GM21619 (cell line): ENCODE measurements at regions not wholly inside any gene's neighbourhood (a gene's known extent, or its start where the extent isn't known, plus 50 kb on each side); places are given as distances from the start of the nearest gene placed in this dataset.
"Not testable (repeated sequence)": the region's sequence is repeated elsewhere in the genome, so short reads cannot be mapped to it uniquely, and the experiment has no call there.

Experiments
- ATAC-seq: cut with Tn5 transposase; IDR thresholded peaks from one replicate; pipeline ENCODE4 v1.9.1; 2021; ENCODE audit not compliant: unreplicated experiment

DNA sequence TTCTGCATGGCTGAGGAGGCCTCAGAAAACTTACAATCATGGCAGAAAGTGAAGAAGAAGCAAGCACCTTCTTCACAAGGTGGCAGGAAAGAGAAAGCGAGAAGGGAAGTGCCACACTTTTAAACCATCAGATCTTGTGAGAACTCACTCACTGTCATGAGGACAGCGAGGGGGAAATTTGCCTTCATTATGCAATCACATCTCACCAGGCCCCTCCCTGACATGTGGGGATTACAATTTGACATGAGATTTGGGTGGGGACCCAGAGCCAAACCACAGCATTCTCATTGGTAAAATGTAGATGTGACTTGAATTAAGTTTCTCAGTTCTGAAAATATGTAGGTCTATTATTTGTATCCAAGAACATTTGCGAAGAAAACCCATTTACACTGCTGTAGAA, 854.8 kb downstream of the EPHA4 start:
- no peak for ATAC-seq

DNA sequence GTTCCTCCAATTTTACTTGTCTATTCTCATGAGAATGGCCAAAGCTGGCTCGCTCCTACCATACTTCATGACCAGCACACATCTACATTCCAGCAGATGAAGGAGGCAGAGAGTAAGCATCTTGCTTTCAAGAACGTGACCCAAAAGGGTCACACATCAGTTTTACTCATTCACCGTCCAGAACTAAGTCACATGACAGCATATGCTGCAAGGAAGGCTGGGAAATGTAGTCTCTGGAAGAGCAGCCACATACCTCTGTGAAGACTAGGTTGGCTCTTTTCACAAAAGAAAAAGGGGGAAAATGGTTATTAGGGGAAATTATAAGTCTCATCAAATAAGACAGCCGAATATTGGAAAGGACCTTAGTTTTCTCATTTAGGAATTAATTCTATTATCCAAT, 835.3 kb downstream of the EPHA4 start:
- no peak for ATAC-seq

DNA sequence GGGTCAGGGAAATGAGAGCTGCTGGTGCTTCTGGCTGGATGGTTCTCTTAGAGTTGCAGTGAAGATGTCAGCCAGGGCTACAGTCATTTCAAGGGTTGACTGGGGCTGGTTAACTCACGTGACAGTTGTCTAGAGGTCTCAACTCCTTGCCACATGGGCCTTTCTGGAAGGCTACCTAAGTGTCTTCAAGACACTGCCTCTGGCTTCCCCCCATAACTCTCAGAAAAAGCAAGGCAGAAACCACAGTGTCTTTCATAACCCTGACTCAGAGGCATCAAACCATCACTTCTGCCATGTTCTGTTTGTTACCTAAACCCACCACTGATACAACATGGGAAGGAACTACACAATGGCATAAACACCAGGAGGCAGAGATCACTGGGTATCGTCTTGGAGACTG, 828.9 kb downstream of the EPHA4 start:
- no peak for ATAC-seq

DNA sequence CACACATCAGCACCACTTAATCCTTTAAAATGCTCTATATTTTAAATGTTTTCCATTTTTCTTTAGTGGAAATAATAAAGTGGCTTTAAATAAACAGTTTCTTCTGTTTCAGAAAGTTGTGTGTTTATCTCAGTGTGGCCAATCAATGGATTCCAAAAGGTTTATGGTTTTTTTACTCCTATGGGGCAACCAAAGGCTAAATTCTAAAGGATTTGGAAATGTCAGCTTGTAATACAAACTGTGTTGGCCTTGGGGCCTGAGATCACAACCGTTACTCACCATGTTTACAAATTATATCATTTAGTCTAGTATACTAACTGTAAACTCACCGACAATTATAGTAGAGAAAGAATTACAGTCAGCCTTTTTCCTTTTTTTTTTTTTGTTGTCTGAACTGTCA, 827.2 kb downstream of the EPHA4 start:
- ATAC-seq, result no peak

DNA sequence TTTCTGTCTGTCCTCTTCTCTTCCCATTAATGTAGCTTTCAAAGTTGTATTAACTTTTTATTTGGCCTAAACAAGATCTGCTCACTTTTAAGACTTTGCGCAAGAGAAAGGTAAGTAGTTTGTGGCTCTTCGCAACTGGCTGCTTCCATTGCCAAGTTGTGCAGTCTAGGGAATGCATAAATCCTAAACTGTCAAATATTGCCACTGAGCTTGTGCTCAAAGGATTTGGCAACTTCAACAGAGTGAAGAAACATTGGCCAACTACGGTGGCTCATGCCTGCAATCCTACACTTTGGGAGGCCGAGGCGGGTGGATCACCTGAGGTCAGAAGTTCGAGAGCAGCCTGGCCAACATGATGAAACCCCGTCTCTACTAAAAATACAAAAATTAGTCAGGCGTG, 826.4 kb downstream of the EPHA4 start:
- no peak for ATAC-seq

DNA sequence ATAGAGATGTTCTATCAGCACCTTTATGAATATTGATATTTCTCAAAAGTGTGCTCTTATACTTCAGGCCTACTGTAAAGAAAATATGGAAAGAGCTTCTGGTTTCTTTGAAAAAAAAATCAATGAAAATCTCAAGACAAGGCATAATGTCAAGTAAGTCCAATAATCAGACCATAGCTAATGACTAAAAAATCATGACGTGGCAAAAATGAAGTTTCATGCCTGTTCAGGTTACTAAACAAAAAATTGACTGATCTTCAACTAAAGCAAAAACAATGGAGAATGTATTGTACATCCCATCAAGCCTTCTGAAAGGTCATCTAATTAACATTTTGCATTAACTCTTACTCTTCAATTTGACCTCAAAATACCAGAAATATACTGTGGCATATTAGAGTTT, 824.4 kb downstream of the EPHA4 start:
- ATAC-seq, result no peak

DNA sequence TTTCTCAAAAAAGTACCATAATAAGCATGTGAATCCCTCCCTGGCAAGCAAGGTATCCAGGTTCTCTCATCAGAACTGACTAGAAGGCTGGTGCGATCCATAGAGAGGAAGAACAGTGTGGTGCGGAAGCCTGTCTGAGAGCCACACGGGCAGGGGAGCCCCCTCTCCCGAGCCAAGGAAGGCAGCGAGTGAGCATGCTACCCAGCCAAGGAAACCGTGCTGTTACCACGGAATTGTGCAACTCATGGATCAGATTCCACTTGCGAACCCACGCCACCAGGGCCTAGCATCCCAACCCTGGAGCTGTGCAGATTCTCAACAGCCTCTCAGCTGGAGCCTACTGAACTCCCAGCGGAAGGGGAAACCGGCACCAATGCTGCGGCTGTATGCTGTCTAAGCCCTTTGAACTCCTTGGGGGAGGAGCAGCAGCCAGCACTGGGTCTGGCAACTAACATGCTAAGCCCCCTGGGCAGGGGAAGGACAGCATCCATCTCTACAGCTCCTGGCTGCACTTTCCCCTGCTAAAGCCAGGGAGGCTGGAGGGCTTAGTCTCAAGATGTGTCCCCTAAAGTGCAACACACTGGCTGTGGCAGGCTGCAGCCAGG, 823.1 kb downstream of the EPHA4 start:
- ATAC-seq, result no peak

DNA sequence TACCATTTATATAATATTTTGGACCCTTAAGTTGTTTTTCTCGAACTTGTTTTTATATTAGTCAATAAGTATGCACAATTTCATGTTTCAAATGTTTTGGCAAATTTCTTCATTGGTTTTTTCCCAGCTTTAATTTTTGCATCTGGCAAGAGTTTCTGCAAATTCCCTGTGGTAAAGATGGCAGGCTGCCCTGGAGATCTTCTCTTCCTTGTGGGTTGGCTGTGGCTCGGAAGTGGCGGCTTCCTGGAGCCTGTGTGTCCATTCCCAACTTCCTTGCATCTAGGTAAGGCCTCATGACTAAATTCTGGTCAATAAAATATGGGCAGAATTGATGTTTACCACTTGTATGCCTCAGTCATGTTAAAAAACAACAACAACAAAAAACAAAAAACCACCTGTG, 818.6 kb downstream of the EPHA4 start:
- no peak for ATAC-seq

DNA sequence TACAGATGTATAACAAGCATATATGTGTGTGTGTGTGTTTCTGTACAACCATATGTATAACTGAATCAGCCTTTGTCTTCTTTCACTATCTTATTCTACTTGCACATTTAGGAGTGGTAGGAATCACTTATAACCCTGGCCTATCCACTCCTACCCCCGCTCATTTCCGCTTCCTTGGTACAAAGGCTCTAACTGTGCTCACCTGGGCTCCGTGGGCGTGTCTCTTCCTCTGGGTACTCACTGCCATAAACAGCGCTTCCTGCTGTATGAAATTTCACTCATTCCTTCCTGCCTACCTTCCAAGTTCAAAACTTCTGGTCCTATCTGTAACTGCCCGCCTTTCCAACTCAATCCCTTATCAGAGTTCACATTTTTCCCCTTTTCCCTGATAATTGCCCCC, 815.5 kb downstream of the EPHA4 start:
- no peak for ATAC-seq

DNA sequence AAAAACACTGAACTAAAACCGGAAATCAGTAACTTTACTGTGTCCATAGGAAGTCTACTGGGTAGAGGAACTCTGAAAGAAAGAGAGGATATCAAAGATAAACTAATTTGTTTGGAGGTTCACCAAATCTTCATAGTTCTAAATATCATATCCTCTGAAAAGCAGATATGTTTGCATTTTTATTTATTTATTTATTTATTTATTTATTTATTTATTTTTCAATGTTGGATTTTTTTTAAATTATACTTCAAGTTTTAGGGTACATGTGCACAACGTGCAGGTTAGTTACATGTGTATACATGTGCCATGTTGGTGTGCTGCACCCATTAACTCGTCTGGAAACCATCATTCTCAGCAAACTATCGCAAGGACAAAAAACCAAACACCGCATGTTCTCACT, 813.7 kb downstream of the EPHA4 start:
- ATAC-seq, result not testable (repeated sequence)

DNA sequence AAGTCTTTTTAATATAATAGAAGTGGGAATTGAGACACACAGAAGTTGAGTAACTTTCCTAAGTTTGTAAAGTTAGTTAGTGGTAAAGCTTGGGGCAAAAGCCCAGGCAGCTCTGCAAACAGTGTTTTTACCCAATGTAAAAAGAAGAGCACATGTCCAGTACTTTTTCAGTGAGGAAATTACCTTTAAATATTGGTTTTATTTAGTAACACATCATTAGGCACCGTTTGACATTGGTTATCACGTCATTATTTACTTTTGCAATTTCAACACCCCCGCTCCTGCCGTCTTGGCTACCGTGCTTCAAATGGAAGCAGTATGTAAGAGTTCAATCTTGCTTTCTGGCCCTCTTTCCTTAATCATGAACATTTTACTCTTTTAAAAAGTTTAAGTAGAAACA, 807.9 kb downstream of the EPHA4 start:
- no peak for ATAC-seq

DNA sequence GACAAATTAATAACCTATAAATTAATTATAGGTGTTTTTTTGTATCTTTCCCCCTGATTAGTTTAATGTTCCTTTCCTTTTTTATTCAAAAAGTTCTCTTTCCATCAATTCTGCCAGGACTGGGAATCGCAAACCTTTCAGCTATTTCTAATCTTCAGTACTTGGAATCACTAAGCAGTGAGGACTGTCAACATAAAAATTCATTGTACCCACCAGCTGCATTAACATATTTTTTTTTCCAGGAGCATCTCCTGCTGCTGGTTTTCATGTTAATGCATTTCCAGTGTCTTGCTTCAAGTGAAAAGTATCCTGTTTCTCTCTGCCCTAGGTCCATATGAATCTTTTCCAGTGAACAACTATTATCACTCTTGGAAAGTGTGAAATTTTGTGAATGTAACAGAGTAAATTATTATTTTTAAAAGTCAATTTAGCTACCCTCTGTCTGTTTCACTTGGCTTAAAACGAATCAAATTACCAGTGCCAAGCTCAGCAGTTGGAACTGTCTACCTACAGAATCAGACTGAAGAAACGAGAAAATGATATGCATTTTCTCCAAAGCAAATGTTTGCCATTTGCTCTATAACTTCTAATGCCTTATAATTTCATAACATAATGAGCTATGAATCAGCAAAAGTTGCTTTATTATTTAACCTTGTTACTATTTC, 804.4 kb downstream of the EPHA4 start:
- no peak for ATAC-seq

DNA sequence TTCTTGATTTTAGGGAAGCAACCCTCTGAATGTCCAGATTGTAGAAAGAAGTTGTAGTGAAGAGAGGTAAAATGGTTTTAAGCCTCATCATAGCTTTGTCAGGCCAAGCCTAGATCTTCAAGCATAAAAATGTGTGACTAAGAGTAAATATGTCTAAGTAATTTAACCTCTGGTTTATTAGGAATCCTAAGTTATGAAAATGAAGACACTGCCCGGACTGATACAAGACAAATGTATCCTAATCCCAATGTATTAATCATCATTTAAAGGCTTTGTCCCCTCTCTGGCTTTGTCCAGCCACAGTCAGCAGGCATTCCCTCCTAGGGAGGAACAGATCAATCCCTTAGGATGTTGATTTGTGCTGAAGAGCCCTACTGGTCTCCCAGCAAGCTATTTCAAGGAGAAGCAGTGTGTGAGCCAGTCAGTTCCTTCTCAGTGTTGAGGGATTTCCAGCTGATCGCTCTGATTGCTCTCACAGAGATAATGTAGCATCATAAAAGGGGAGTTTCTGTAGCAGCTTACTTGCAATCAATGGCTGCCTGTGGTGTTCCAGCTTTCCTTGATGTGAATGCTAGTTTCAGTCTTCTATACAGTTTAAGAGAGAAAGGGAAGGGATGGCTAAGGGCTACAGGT, 796.1 kb downstream of the EPHA4 start:
- ATAC-seq, result no peak

DNA sequence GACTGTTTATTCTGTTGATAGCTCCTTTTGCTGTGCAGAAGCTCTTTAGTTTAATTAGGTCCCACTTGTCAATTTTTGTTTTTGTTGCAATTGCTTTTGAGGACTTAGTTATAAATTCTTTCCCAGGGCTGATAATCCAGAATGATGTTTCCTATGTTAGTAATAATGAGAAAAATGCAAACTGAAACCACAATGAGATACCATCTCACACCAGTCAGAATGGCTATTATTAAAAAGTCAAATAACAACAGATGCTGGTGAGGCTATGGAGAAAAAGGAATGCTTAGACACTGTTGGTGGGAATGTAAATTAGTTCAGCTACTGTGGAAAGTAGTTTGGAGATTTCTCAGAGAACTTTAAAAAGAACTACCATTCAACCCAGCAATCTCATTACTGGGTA, 793.0 kb downstream of the EPHA4 start:
- ATAC-seq, result not testable (repeated sequence)

DNA sequence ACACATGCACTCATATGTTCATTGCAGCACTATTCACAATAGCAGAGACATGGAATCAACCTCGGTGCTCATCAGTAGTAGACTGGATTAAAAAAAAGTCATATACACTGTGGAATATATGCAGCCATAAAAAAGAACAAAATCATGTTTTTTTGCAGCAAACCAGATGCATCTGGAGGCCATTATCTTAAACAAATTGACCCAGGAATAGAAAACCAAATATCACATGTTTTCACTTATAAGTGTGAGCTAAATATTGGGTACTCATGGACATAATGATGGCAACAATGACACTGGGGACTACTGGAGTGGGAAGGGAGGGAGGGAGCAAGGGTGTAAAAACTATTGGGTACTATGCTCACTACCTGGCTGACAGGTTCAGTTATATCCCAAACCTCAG, 792.6 kb downstream of the EPHA4 start:
- no peak for ATAC-seq

DNA sequence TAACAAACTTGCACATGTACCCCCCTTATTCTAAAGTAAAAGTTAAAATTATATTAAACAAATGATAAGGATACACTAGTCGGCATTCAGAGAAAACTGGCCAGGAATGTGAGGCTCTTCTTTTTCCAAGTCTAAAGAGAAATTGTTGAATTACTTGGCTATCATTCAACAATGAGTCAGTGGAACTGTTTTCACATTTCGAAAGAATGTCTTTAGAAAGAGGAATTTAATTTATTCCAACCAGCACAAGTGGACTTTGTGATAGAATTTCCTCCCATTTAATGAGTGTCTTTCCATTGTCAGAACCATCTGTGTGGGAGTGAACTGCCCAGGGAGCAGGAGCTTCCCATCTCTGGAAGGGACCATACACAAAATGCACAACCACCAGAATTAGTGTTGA, 792.2 kb downstream of the EPHA4 start:
- ATAC-seq, result no peak

DNA sequence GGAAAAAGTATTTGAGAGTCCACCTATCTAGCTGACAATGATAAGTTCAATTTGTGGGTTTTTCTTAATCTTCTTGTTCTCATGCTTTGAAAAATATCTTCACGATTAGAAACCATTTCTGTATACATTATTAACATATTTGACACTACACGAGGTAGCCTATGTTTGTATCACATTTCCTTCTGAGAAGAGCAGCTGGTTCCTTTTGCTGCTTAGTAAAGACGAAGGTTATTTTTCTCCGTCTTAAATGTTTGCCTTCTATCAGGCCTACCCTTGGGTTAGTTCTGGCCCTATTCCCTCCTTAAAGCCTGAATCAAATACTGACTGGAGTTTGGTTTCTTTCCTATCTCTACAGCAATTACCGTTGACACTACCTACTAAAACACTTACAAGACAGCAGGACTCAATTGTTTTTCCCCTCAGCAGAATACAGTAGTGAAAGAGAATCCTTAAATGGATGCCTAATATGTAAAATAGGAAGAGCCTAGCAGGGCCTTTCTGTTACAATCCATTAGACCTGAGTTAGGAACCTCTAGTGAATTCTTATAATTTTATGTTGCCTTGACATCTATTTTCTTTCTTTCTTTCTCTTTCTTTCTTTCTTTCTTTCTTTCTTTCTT, 790.4 kb downstream of the EPHA4 start:
- ATAC-seq, result no peak

DNA sequence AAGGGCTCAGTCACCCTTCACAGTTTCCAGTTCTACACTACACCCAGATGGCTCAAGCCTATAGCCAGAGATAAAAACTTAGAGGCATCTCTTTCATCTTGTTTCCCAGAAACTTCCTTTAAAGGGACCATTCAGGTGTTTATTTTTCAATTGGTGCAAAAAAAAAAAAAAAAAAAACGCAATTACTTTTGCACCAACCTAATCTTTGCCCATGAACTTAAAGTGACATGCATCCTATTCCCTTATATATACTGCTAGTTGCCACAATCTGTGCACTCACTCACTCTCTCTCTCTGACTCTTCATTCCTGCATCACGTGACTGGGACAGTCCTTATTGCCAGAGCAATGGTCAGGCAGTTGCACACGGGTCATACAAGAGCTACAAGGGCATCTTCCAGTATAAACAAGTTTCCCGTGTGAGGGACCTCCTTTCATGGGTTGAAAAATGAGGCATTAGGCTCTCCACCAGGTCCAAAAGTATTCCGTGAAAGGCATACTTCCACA, 789.4 kb downstream of the EPHA4 start:
- ATAC-seq, result no peak

DNA sequence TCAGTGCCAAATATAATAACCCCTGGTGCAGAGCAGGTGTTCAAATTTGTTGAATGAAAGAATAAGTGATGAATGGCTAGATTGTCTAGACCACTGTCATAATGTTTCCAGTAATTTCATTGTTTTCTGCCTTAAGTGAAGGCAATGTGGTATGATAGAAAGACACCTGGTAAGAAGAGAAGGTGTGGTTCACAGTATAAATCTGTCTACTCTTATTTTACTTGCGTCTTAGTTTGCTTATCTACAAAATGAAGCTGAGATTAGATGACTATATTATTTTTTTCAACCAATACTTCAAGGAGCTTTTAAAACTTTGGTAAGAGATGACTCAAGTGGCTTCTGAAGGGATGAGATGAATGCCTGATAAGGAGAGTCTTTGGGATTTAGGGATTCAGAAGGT, 788.4 kb downstream of the EPHA4 start:
- no peak for ATAC-seq

DNA sequence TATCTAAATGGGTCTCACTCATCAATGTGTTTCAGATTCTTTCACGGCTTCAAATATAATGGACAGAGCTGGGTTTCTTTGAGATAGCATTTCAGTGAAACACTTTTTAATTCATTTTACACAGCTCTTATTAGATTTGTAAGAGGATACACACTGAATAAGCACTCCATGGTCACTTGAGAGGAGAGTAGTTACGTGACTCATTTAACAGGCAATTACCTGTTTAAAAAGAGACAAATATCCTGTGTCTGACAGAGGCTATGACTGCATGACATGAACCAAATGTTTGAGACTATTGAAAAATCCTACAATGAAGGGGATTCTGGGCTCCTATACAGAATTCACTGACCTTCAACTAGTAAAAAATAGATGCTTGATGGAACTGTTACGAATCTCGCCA, 786.9 kb downstream of the EPHA4 start:
- ATAC-seq, result no peak

DNA sequence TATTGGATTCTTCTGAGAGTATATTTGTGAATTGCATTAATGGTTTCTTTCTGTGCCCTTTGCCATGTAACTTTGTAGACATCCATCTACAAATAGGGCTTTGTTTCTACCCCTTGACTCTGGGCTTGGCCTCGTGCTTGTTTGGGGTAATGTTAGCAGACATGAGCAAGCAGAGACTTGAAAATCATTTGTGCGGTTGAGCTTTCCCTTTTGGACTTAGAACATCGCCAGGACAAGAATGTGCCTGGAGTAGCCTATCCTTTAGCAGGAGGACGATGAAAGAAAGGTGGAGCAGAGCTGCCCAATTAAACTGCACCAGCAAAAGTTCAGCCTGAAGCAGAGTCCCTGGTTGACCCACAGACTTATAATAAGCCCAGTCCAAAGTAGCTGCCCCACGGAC, 785.9 kb downstream of the EPHA4 start:
- ATAC-seq, result no peak

DNA sequence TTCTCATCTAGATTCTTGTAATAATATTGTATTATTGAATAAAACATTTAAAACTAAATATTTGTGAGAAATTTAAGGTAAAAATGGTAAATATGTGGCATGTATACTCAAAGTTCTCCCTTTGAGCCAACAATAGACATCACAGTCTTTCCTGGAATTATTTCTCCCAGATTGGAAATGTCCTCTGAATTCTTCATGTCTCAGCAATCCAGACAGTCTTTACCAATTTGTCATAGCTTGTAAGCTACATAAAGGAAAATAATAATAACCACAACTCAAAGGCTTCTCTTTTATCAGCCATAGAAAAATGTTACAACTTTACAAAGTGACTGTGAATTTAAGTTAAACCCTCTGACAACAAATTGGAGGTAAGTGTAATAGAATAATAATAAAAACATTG, 784.9 kb downstream of the EPHA4 start:
- ATAC-seq, result no peak
